Suprapubic skin (tissue), 4 donors: ENCODE measurements at regions not wholly inside any gene's neighbourhood (a gene's known extent, or its start where the extent isn't known, plus 50 kb on each side); places are given as distances from the start of the nearest gene placed in this dataset.
A peak's percentile ranks its signal among the peaks of the same experiment; 100 is the strongest.
"Not testable (repeated sequence)": the region's sequence is repeated elsewhere in the genome, so short reads cannot be mapped to it uniquely, and the experiment has no call there.

Source experiments
- DNase-seq, 2 donors: peaks; one replicate each; pipeline ENCODE4 v3.0.0-alpha.2; 2019; ENCODE audit warnings: low spot score in 2 of 2
- H3K27ac ChIP-seq: fragments of 200-600 bp; sonication (generic); one replicate; pipeline ENCODE4 v1.5.1; 2019
- H3K27me3 ChIP-seq: fragments of 200-600 bp; sonication (generic); one replicate; pipeline ENCODE4 v1.5.1; 2019
- H3K36me3 ChIP-seq: fragments of 200-600 bp; sonication (generic); one replicate; pipeline ENCODE4 v1.5.1; 2019
- H3K4me1 ChIP-seq: fragments of 200-600 bp; sonication (generic); one replicate; pipeline ENCODE4 v1.5.1; 2019
- H3K4me3 ChIP-seq: fragments of 200-600 bp; sonication (generic); one replicate; pipeline ENCODE4 v1.5.1; 2019; ENCODE audit warnings: mild to moderate bottlenecking
- H3K9me3 ChIP-seq: fragments of 200-600 bp; sonication (generic); one replicate; pipeline ENCODE4 v1.5.1; 2019
- CTCF ChIP-seq, 2 donors: fragments of 200-600 bp in 1 of 2; fragments of 450-650 bp in 1 of 2; sonication (generic) in 1 of 2; IDR thresholded peaks; one replicate each; pipeline ENCODE4 v1.5.1; 2016 to 2019; ENCODE audit warnings: antibody characterized with exemption in 2 of 2, mild to moderate bottlenecking in 1 of 2, moderate library complexity in 1 of 2
- EP300 ChIP-seq: sonication (generic); formaldehyde crosslinking; IDR thresholded peaks from one replicate; pipeline ENCODE4 v1.6.1; 2017; ENCODE audit warnings: antibody characterized with exemption
- POLR2A ChIP-seq, 2 donors: fragments of 450-650 bp; IDR thresholded peaks; one replicate each; pipeline ENCODE4 v1.6.1; 2017; ENCODE audit warnings: antibody characterized with exemption in 2 of 2, mild to moderate bottlenecking in 2 of 2, moderate library complexity in 2 of 2
- POLR2AphosphoS5 ChIP-seq, 3 donors: sonication (generic); formaldehyde crosslinking; IDR thresholded peaks; one replicate each; pipeline ENCODE4 v1.6.1; 2017; ENCODE audit warnings: antibody characterized with exemption in 3 of 3
- WGBS: methylation state at CpG from one replicate; pipeline ENCODE4 v1.1.5; 2018; 5-methylcytosine and 5-hydroxymethylcytosine counted together

DNA sequence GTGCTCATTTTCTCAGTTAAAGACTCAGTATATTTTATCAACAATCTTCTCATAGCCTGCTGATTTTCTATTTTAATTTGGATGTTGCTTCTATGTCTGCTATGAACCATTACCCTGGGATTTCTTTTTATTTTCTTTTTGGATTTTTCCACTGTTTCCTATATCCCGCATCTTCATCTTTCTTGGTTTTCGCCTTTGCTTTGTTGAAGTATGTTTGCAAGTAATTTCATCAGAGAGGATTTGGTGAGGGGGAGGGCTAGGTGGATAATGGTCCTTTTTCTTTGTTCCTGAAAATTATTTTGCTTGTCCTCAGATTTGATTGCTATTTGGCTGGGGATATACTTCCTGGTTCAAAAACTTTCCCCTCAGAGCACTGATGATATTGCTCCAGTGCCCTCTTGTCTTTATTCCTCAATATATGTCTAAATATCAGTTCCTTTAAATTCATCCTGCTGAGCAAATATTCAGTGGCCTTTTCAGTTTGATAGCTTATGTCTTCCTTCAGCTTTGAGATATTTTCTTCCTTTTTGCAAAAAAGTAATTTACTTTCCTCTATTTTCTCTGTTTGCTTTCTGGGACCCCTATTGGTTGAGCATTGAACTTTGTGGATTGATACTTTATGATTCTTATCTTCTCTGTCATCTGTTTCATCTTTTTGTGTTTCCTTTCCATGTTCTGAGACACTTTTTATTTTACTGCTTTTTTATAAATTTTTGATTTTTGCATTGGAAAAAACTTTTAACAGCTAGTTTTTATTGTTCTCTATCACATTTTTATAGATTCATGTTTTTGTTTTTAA is 227.6 kb upstream of the ELL2 start:
- 95% methylated on average over 2 of the region's 2 CpGs for WGBS
- Histone ChIP-seq H3K4me1 (no peaks in the 10 kb centered on the region), H3K27ac (no peak overlapping the region), H3K9me3 (no peaks in the 10 kb centered on the region), H3K4me3 (no peak overlapping the region), H3K36me3 (no peaks in the 10 kb centered on the region), H3K27me3 (no peaks in the 10 kb centered on the region)
- TF ChIP-seq POLR2AphosphoS5 (IDR thresholded peaks at IDR 0.05): no peak
- no peak for TF ChIP-seq POLR2A (IDR thresholded peaks at IDR 0.05)
- no peak for TF ChIP-seq CTCF (IDR thresholded peaks at IDR 0.05)
- no peak for TF ChIP-seq EP300
- no peak for DNase-seq

DNA sequence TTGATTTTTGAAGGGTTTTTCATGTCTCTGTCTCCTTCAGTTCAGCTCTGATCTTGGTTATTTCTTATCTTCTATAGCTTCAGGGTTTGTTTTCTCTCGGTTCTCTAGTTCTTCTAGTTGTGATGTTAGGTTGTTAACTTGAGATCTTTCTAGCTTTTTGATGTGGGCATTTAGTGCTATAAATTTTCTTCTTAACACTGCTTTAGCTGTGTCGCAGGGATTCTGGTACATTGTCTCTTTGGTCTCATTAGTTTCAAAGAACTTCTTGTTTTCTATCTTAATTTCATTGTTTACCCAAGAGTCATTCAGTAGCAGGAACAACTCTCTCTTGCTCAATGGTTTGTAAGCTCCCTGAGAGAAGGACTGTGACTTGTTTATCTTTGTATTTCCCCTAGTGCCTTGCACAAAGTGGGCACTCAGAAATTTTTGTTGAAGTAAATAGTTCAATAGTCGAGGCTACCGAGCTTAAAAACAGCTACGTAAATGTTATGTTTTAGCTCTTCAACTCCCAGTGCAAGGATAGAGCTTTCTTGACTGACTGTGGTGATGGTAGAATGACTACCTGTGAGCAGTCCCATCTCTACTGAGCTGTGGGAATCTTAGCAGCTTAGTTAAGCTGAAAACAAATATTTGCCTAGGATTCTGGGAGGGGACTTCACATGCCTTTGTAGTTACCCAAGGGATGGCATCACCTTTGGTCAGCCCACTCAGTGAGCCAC is 225.8 kb upstream of the ELL2 start:
- Histone ChIP-seq H3K4me1 (no peaks in the 10 kb centered on the region), H3K9me3 (no peaks in the 10 kb centered on the region)

DNA sequence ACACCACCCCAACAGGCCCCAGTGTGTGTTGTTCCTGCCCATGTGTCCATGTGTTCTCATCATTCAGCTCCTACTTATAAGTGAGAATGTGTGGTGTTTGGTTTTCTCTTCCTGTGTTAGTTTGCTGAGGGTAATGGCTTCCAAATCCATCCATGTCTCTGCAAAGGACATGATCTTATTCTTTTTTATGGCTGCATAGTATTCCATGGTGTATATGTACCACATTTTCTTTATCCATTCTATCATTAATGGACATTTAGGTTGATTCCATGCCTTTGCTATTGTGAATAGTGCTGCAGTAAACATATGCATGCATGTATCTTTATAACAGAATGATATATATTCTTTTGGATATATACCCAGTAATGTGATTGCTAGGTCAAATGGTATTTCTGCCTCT is 222.9 kb upstream of the ELL2 start:
- not testable (repeated sequence) for H3K4me3 ChIP-seq, H3K27me3 ChIP-seq, H3K9me3 ChIP-seq, H3K4me1 ChIP-seq, H3K27ac ChIP-seq, DNase-seq, H3K36me3 ChIP-seq

More for the DNA sequence above, 225.8 kb upstream of the ELL2 start:
- Histone ChIP-seq H3K36me3 (no peaks in the 10 kb centered on the region), H3K4me3 (no peak overlapping the region), H3K27me3 (no peaks in the 10 kb centered on the region), H3K27ac (no peak overlapping the region)
- WGBS: 76% methylated on average over 5 of the region's 5 CpGs
- TF ChIP-seq POLR2AphosphoS5 (IDR thresholded peaks at IDR 0.05) (no peak), EP300 (no peak), CTCF (IDR thresholded peaks at IDR 0.05) (no peak), POLR2A (IDR thresholded peaks at IDR 0.05) (no peak)
- no peak for DNase-seq

GRCh38 chr5:96180684-96181435 is 219.2 kb upstream of the ELL2 start:
- Histone ChIP-seq H3K4me3 (no peak overlapping the region), H3K27me3 (no peaks in the 10 kb centered on the region), H3K4me1 (peaks cover 24% of the 10 kb centered on the region), H3K9me3 (no peaks in the 10 kb centered on the region), H3K36me3 (no peaks in the 10 kb centered on the region), H3K27ac (no peak overlapping the region)
- 57% methylated on average over 2 of the region's 2 CpGs for WGBS
- TF ChIP-seq POLR2A (IDR thresholded peaks at IDR 0.05) (no peak), EP300 (no peak), POLR2AphosphoS5 (IDR thresholded peaks at IDR 0.05) (no peak), CTCF (IDR thresholded peaks at IDR 0.05) (no peak)
- no peak for DNase-seq

- no peaks in the 10 kb centered on the region for H3K27me3 ChIP-seq
- DNase-seq: no peak
- H3K36me3 ChIP-seq: no peaks in the 10 kb centered on the region
- 14% methylated on average over 5 of the region's 5 CpGs for WGBS
- no peaks in the 10 kb centered on the region for H3K9me3 ChIP-seq
- H3K4me3 ChIP-seq: no peak overlapping the region
- TF ChIP-seq POLR2A (IDR thresholded peaks at IDR 0.05) (no peak), POLR2AphosphoS5 (IDR thresholded peaks at IDR 0.05) (no peak), EP300 (no peak), CTCF (IDR thresholded peaks at IDR 0.05) (no peak)
- H3K27ac ChIP-seq: peak overlapping the region; percentile 15
- peaks cover 26% of the 10 kb centered on the region for H3K4me1 ChIP-seq
These were observed 215.7 kb upstream of the ELL2 start for GRCh38 chr5:96177303-96177869.
